Mesendoderm (in vitro differentiated cells): ENCODE measurements at regions not wholly inside any gene's neighbourhood (a gene's known extent, or its start where the extent isn't known, plus 50 kb on each side); places are given as distances from the start of the nearest gene placed in this dataset.
"Not testable (repeated sequence)": the region's sequence is repeated elsewhere in the genome, so short reads cannot be mapped to it uniquely, and the experiment has no call there.

Experiments used
- DNase-seq: peaks from one replicate; pipeline ENCODE4 v3.0.0; 2013
- H2AK5ac ChIP-seq: 2 replicates; pipeline ENCODE4 v1.6.1; 2013; ENCODE audit warnings: low read length, inconsistent platforms
- H2BK120ac ChIP-seq: 2 replicates; pipeline ENCODE4 v1.6.1; 2013; ENCODE audit warnings: low read depth, mild to moderate bottlenecking, low read length, moderate library complexity, mixed read lengths
- H2BK15ac ChIP-seq: replicated peaks from 2 replicates; pipeline ENCODE4 v1.6.1; 2013; ENCODE audit warnings: low read depth, mild to moderate bottlenecking, moderate library complexity
- H2BK5ac ChIP-seq: 2 replicates; pipeline ENCODE4 v1.6.1; 2013; ENCODE audit warnings: low read length, inconsistent platforms
- H3K18ac ChIP-seq: 2 replicates; pipeline ENCODE4 v1.6.1; 2013; ENCODE audit warnings: mild to moderate bottlenecking, low read length, mixed read lengths
- H3K23ac ChIP-seq: one replicate; pipeline ENCODE4 v1.6.1; 2013; ENCODE audit warnings: low read length
- H3K27ac ChIP-seq: 2 replicates; pipeline ENCODE4 v1.5.1; 2013; ENCODE audit warnings: low read depth, mild to moderate bottlenecking, inconsistent platforms, low read length, moderate library complexity
- H3K27me3 ChIP-seq: 2 replicates; pipeline ENCODE4 v1.6.1; 2013; ENCODE audit warnings: low read length, control low read depth, mild to moderate bottlenecking, inconsistent platforms; ENCODE audit not compliant: insufficient read depth, poor library complexity
- H3K36me3 ChIP-seq: 2 replicates; pipeline ENCODE4 v1.6.1; 2013; ENCODE audit warnings: low read length, inconsistent platforms; ENCODE audit not compliant: control insufficient read depth, insufficient read depth
- H3K4ac ChIP-seq: one replicate; pipeline ENCODE4 v1.6.1; 2013; ENCODE audit warnings: low read depth, mild to moderate bottlenecking, low read length, moderate library complexity
- H3K4me1 ChIP-seq: 2 replicates; pipeline ENCODE4 v1.6.1; 2013; ENCODE audit warnings: low read depth, low read length, inconsistent platforms; ENCODE audit not compliant: control insufficient read depth
- H3K4me2 ChIP-seq: 2 replicates; pipeline ENCODE4 v1.6.1; 2013; ENCODE audit warnings: low read length
- H3K4me3 ChIP-seq: 2 replicates; pipeline ENCODE4 v1.5.1; 2013; ENCODE audit warnings: mild to moderate bottlenecking, low read length
- H3K56ac ChIP-seq: one replicate; pipeline ENCODE4 v1.6.1; 2013; ENCODE audit warnings: low read length
- H3K79me1 ChIP-seq: 2 replicates; pipeline ENCODE4 v1.6.1; 2013; ENCODE audit warnings: low read length, inconsistent platforms
- H3K79me2 ChIP-seq: 2 replicates; pipeline ENCODE4 v1.6.1; 2013; ENCODE audit warnings: mild to moderate bottlenecking, low read length; ENCODE audit not compliant: control insufficient read depth, insufficient read depth
- H3K9ac ChIP-seq: 2 replicates; pipeline ENCODE4 v1.6.1; 2013; ENCODE audit warnings: low read length, inconsistent platforms
- H4K5ac ChIP-seq: one replicate; pipeline ENCODE4 v1.6.1; 2013; ENCODE audit warnings: low read length
- H4K8ac ChIP-seq: one replicate; pipeline ENCODE4 v1.6.1; 2013; ENCODE audit warnings: low read depth, mild to moderate bottlenecking, control low read depth, low read length, moderate library complexity
- WGBS: extraction: QIAGEN DNeasy Blood & Tissue Kit; methylation state at CpG from one replicate; pipeline ENCODE4 v1.1.7; 2013; ENCODE audit warnings: low lambda C conversion rate, missing lambda C conversion rate; ENCODE audit not compliant: insufficient coverage; ENCODE audit errors: extremely low coverage; 5-methylcytosine and 5-hydroxymethylcytosine counted together

GRCh38 chr1:218933513-218933912, 240.2 kb upstream of the LYPLAL1 start:
- no peak overlapping the region for H3K4me3 ChIP-seq

GRCh38 chr1:218935408-218935807, 238.3 kb upstream of the LYPLAL1 start:
- not testable (repeated sequence) for DNase-seq, H4K5ac ChIP-seq, H3K4ac ChIP-seq, H3K4me1 ChIP-seq, H3K18ac ChIP-seq, H3K27me3 ChIP-seq, H3K27ac ChIP-seq, H3K23ac ChIP-seq, H3K4me2 ChIP-seq, H3K56ac ChIP-seq, H4K8ac ChIP-seq, H2BK15ac ChIP-seq, H3K79me1 ChIP-seq, H3K4me3 ChIP-seq, H3K36me3 ChIP-seq, H3K79me2 ChIP-seq, H2BK5ac ChIP-seq, H2BK120ac ChIP-seq, H2AK5ac ChIP-seq, H3K9ac ChIP-seq
- no CpG with 5 or more reads among the region's 2 CpGs for WGBS

More at GRCh38 chr1:218933513-218933912, 240.2 kb upstream of the LYPLAL1 start:
- no peaks in the 10 kb centered on the region for H3K79me2 ChIP-seq
- H3K79me1 ChIP-seq = no peaks in the 10 kb centered on the region
- H2BK5ac ChIP-seq = no peak overlapping the region
- H3K36me3 ChIP-seq = no peaks in the 10 kb centered on the region
- no peak overlapping the region for H3K56ac ChIP-seq
- H4K5ac ChIP-seq = no peak overlapping the region
- no peak overlapping the region for H3K4ac ChIP-seq
- no peak overlapping the region for H2BK15ac ChIP-seq
- no peak overlapping the region for H2BK120ac ChIP-seq
- no peak overlapping the region for H3K18ac ChIP-seq
- no peak overlapping the region for H2AK5ac ChIP-seq
- no CpG with 5 or more reads among the region's 1 CpG for WGBS
- no peak overlapping the region for H4K8ac ChIP-seq
- H3K27ac ChIP-seq = no peak overlapping the region
- H3K4me1 ChIP-seq = no peaks in the 10 kb centered on the region
- no peak for DNase-seq
- no peak overlapping the region for H3K4me2 ChIP-seq
- no peak overlapping the region for H3K9ac ChIP-seq
- no peak overlapping the region for H3K23ac ChIP-seq
- H3K27me3 ChIP-seq = no peaks in the 10 kb centered on the region

DNA sequence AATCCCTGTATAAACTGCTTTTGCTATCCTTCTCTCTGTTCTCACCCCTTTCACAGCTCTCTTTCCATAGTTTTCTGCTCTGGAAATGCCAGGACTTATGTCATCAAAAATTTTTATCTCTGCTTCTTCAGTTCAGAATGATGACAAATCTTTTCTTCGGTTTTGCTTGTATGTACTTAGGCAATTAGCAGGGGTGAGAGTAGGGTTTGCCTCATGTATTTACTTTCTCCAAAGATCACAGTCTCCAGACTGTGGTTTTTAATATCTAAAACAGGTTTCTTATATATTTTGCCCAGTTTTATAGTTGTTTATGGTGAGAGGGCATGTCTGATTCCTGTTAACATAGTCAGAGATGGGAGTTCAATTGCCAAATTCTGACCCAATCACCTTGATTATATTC, 235.4 kb upstream of the LYPLAL1 start:
- no CpG with 5 or more reads among the region's 1 CpG for WGBS
- Histone ChIP-seq H3K36me3 (no peaks in the 10 kb centered on the region), H2BK5ac (no peak overlapping the region), H3K79me2 (no peaks in the 10 kb centered on the region), H3K18ac (no peak overlapping the region), H3K4me3 (no peak overlapping the region), H2BK15ac (no peak overlapping the region), H3K27ac (no peak overlapping the region), H3K27me3 (no peaks in the 10 kb centered on the region), H3K4me2 (no peak overlapping the region), H3K9ac (no peak overlapping the region), H3K79me1 (no peaks in the 10 kb centered on the region), H4K8ac (no peak overlapping the region), H3K23ac (no peak overlapping the region), H3K4ac (no peak overlapping the region), H2BK120ac (no peak overlapping the region), H3K4me1 (no peaks in the 10 kb centered on the region), H3K56ac (no peak overlapping the region), H2AK5ac (no peak overlapping the region), H4K5ac (no peak overlapping the region)
- DNase-seq = no peak

DNA sequence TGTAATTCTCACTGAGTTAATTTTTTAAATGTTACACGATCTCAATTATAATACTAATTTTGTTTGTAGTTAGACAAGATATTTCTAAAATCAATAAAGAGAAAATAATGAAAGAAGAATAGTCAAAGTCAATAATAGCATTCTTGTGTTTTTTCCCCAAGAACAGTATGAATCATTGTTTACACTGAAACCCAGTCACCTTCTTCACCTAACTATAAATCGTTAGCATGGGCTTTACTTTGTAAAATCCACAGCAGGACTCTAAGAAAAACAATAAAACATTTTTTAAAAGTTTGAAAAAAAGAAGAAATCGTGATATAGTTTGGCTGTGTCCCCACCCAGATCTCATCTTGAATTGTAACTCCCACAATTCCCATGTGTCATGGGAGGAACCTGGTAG, 234.6 kb upstream of the LYPLAL1 start:
- Histone ChIP-seq H3K27ac (no peak overlapping the region), H2BK5ac (no peak overlapping the region)
- no CpG with 5 or more reads among the region's 3 CpGs for WGBS

DNA sequence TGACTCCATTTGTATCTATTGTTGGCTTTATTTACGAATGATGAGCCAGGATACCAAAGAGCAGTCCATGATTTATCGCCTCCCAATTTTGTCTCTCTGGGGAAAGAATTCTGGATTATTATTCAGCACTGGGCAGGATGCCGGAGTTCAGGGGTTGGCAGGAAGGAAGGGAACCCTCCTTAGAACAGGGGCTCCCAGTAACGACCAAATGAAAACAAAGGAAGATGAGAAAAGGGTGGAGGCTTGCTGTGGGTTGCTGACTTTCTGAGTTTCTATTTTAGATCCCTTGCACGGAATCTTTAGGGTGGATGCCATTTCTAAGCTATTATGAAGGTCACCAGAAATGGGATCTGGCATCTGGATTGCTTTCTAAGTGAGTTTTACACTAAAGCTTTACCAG, 231.2 kb upstream of the LYPLAL1 start:
- Histone ChIP-seq H4K8ac (no peak overlapping the region), H3K4me3 (no peak overlapping the region), H3K56ac (no peak overlapping the region), H3K79me2 (no peaks in the 10 kb centered on the region), H2BK5ac (no peak overlapping the region), H3K4me2 (no peak overlapping the region), H3K27ac (no peak overlapping the region), H3K27me3 (no peaks in the 10 kb centered on the region), H3K9ac (no peak overlapping the region), H3K4ac (no peak overlapping the region), H3K4me1 (no peaks in the 10 kb centered on the region), H3K79me1 (no peaks in the 10 kb centered on the region), H3K36me3 (no peaks in the 10 kb centered on the region), H2AK5ac (no peak overlapping the region), H3K18ac (no peak overlapping the region), H4K5ac (no peak overlapping the region), H3K23ac (no peak overlapping the region), H2BK120ac (no peak overlapping the region), H2BK15ac (no peak overlapping the region)
- WGBS = no CpG with 5 or more reads among the region's 5 CpGs
- DNase-seq = no peak

More for the DNA sequence above, 234.6 kb upstream of the LYPLAL1 start:
- Histone ChIP-seq H3K79me1 (no peaks in the 10 kb centered on the region), H3K56ac (no peak overlapping the region), H3K27me3 (no peaks in the 10 kb centered on the region), H4K5ac (no peak overlapping the region), H3K4ac (no peak overlapping the region), H4K8ac (no peak overlapping the region), H2BK120ac (no peak overlapping the region), H3K36me3 (no peaks in the 10 kb centered on the region), H2AK5ac (no peak overlapping the region), H3K79me2 (no peaks in the 10 kb centered on the region), H3K18ac (no peak overlapping the region), H3K23ac (no peak overlapping the region), H2BK15ac (no peak overlapping the region), H3K4me2 (no peak overlapping the region), H3K4me1 (no peaks in the 10 kb centered on the region), H3K9ac (no peak overlapping the region), H3K4me3 (no peak overlapping the region)
- DNase-seq = no peak

DNA sequence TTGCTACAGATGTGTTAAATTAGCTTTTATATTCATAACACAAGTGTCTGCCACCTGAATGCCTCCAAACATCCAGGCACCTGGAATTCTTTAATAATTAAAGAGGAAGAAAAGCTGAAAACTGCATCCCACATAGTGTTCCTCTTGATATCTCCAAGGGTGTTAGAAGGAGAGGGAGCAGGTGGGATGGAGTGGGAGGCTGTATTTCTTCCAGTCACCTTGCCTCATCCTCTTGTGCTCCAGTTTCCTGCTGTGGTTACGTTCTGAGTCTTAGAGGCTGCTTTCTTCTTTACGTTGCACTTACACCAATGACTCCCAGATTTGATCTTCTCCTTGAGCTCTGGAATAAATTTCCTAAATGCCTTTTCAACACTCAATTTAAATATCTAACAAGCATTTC, 230.3 kb upstream of the LYPLAL1 start:
- Histone ChIP-seq H3K27ac (no peak overlapping the region), H3K18ac (no peak overlapping the region), H3K23ac (no peak overlapping the region), H2BK5ac (no peak overlapping the region), H3K4me3 (no peak overlapping the region), H3K9ac (no peak overlapping the region), H3K79me2 (no peaks in the 10 kb centered on the region), H3K36me3 (no peaks in the 10 kb centered on the region), H4K5ac (no peak overlapping the region), H2BK120ac (no peak overlapping the region), H2BK15ac (no peak overlapping the region), H3K4ac (no peak overlapping the region), H3K4me1 (no peaks in the 10 kb centered on the region), H3K79me1 (no peaks in the 10 kb centered on the region), H3K27me3 (no peaks in the 10 kb centered on the region), H3K56ac (no peak overlapping the region), H2AK5ac (no peak overlapping the region), H3K4me2 (no peak overlapping the region), H4K8ac (no peak overlapping the region)
- no peak for DNase-seq
- no CpG with 5 or more reads among the region's 2 CpGs for WGBS
